WI38 (cell line): ENCODE measurements at regions not wholly inside any gene's neighbourhood (a gene's known extent, or its start where the extent isn't known, plus 50 kb on each side); places are given as distances from the start of the nearest gene placed in this dataset.

Experiments used
- H3K4me3 ChIP-seq: 2 replicates; pipeline ENCODE4 v1.5.1; 2011; ENCODE audit warnings: low read depth, mild to moderate bottlenecking, control low read depth, low read length
- TF ChIP-seq, protein P1 (sequence below): IDR thresholded peaks from 2 replicates; pipeline ENCODE4 v1.5.1; 2012; ENCODE audit warnings: low read depth, mild to moderate bottlenecking, control low read depth, low read length

DNA sequence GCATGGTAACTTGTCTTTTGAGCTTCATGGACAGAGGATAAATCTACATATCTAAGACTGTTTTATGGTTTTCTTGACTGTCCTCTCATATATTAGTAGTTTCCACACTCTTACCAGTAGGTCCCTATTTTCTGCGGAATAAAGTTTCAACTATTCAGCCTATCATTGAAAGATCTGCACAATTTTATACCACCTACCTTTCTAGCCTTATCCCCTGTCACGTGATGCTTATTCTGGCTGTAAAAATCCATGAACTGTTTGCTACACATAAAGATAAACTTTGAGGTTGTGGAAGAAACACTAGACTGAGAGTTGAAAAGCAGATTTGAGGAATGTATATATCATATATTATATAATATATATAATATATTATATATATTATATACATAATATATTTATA lies 423.8 kb downstream of the TENT5A start:
- H3K4me3 ChIP-seq: no peak overlapping the region
- TF ChIP-seq, protein P1, sequence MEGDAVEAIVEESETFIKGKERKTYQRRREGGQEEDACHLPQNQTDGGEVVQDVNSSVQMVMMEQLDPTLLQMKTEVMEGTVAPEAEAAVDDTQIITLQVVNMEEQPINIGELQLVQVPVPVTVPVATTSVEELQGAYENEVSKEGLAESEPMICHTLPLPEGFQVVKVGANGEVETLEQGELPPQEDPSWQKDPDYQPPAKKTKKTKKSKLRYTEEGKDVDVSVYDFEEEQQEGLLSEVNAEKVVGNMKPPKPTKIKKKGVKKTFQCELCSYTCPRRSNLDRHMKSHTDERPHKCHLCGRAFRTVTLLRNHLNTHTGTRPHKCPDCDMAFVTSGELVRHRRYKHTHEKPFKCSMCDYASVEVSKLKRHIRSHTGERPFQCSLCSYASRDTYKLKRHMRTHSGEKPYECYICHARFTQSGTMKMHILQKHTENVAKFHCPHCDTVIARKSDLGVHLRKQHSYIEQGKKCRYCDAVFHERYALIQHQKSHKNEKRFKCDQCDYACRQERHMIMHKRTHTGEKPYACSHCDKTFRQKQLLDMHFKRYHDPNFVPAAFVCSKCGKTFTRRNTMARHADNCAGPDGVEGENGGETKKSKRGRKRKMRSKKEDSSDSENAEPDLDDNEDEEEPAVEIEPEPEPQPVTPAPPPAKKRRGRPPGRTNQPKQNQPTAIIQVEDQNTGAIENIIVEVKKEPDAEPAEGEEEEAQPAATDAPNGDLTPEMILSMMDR: no peak

DNA sequence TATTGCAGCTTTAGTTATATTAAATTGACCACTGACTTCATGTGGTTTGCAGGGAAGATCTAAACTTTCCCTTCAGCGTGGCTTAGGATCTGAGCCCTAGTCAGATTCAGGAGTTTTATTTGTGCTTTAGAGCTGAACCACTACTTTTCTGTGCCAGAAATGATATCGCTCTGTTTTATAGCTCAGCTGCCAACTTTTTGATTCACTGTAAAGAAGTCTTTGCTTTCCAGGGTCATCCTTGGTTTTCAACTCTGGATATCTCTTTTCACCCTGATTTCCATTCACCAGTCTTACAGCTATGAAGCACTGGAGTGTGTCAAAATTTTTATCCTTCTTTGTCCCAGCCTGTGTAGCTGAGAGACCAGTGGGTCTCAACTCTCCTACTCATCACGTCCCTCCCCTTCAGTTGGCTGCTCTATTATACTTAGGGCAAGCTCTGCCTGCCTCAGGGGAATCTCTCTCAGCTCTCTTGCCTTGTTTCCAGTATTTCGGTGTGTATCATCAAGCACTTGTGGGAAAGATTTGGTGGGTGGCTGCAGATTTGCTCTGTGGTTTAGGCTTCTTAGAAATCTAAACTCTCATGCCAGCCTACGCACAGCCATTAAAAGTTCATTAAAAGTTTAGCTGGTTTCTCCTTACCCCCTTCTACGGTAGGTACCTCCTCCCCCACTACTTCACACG lies 425.5 kb downstream of the TENT5A start:
- no peak overlapping the region for H3K4me3 ChIP-seq
- TF ChIP-seq, protein P1: no peak

DNA sequence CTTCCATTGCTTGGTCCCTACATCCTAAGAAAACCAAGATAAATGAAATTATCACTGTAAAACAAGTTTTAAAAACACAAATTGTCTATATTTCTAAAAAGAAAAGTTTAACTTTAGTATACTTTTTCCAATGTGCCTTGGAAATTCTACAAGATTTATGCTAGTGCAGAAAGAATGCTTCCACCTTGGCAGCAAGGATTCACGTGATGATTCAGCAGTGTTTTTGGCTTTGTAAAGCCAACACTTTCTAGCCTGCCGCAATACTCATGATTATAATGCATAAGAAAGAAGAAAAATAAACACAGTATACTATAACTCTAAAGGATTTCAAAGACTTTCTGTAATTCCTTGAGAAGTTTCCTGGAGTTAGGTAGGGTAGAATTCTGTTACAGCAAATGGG lies 442.7 kb downstream of the TENT5A start:
- TF ChIP-seq, protein P1: no peak
- no peak overlapping the region for H3K4me3 ChIP-seq

DNA sequence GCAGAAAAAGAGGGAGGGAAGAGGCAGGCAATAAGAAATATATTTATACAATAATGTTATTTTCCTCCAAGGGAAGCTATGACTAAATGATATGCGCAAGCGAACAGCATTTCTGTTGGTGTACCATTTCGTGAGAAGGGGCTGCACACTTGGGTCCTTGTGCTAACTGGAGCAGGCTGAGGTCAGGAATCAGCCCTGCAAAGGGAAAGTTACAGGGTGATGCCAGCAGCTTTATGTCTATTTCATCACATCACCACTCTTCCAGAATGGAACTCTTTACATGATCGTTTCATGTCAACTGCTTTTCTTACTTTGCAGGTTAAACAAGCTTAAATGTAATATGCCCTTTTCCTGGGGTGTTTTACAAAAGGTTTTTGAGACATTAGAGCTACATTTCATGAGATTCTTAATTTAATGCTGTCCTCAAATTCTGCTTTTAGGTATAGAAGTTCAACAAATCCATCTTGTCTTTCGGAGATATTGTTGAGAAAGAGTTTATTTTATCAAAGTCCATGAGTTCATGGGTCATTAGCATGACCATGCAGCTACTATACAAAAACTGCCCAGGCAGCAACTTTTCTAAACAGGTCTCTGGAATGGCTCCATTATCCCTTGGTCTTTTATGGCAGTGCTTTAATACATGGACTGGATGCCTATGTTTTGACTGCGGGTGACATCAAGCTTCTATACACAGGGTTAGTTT lies 443.8 kb downstream of the TENT5A start:
- TF ChIP-seq, protein P1: no peak

DNA sequence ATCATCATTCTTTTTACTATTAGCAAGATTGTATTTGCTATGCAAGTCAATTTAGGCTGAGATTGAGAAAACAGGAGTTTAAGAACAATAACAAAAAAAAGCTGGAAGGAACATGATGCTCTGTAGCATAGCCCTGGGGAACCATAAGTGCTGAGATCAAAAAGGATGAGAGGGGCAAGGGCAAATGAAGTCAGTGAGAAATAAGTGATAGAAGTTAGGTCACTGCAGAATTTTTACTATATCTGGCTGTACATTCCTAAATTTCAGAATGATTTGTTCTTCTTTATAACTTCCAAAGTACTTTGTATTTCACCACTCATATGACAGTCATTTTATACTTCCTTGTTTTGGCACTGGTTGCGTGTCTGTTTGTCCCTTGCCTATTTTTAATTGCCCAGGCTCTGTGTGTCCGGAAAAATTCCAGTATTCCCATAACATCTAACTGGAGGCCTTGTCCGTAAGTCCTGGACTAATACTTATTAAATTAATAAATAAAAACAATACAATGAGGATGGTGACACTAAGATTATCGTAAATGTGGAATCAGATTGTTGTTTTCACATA lies 444.7 kb downstream of the TENT5A start:
- TF ChIP-seq, protein P1: no peak
- H3K4me3 ChIP-seq: no peak overlapping the region

More for the DNA sequence above, 443.8 kb downstream of the TENT5A start:
- no peak overlapping the region for H3K4me3 ChIP-seq

DNA sequence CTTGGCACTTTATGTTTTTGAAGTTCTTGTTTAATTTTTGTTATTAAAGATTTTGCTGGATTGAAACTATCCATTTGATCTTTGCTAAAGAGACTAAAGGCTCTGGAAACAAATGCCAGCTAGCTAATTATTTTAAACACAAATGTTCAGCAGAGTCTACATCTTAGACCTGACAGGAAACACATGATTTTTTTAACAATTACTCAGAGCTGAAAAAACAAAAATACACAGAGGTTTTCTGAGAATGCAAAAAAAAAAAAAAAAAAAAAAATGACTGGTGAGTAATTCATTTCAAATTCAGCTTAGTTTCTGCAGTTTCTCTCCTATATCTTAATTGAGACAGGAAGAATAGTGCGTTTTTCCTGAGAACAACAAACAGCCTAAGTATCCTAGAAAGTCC lies 448.0 kb downstream of the TENT5A start:
- H3K4me3 ChIP-seq: no peak overlapping the region
- TF ChIP-seq, protein P1: no peak

DNA sequence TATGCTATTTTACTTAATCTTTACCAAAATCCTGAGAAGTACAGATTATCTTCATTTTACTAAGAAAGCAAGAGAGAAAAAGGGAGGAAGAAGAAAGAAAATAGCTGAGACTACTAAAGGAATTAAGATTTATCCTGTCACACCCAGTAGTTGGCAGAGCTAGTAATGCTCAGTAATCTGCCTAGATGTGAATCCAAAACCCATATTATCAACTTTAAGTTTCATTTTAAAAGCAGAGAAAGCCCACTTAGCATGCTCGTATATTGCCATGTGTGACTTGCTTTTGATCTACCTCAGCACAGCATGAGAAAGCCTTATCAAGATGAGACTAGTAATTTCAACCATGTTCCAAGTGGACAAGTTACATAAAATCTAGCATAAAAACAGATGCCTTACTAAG lies 451.5 kb downstream of the TENT5A start:
- no peak overlapping the region for H3K4me3 ChIP-seq
- TF ChIP-seq, protein P1: no peak
